GM18861 (cell line): ENCODE measurements at regions not wholly inside any gene's neighbourhood (a gene's known extent, or its start where the extent isn't known, plus 50 kb on each side); places are given as distances from the start of the nearest gene placed in this dataset.

Experiments used
- ATAC-seq: cut with Tn5 transposase; IDR thresholded peaks from one replicate; pipeline ENCODE4 v1.9.1; 2021; ENCODE audit not compliant: unreplicated experiment

- ATAC-seq: no peak
Observed at GRCh38 chr20:22652681-22653588, 68.6 kb upstream of the FOXA2 start.

GRCh38 chr20:22653658-22654642 lies 69.6 kb upstream of the FOXA2 start:
- ATAC-seq: no peak

DNA sequence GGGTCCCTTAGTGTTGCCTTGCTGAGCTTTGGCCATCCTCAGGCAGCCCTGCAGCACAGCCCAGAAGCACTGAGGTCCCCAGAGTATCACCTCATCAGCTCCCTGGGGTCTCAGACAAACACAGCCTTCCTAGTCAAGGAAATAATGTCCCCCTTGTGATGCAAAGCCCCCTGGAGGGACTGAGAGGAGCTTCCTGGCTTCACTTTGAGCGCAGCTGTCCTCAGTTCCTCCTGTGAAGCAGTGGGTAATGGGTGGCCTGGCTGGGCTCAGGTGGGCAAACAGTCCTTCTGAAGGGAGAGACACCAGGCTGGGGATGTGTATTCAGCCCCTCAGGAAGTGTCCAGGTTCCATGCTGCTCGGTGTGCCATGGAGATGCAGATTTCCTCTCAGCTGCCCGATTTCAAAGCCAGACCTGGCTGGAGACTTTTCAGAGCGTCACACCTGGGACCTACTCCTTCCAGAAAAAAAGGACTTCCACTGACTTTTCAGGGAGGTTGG lies 79.2 kb upstream of the FOXA2 start:
- ATAC-seq: no peak

- ATAC-seq: no peak
Observed at GRCh38 chr20:22667198-22667597, 82.8 kb upstream of the FOXA2 start.

- no peak for ATAC-seq
Observed at GRCh38 chr20:22672191-22672590, 87.8 kb upstream of the FOXA2 start.

GRCh38 chr20:22673467-22673866 lies 89.1 kb upstream of the FOXA2 start:
- no peak for ATAC-seq

DNA sequence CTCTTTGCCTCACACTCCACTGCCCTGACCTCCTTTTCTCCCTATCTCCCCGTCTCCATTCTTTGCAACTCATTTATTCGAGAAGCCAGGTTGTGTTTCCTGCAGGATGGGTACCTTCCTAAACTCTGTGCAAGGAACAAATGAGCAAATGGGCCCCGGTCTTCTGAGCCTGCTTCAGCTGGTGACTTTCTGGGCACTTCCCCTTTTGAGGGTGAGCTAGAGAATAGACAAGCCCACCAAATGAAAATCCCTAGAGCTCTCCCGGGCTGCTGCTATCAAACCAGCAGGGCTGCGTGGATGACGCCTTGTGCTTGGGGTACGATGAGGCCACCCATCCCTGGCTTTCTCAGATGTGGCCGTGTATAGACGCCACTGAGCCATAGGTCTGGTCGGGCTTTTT lies 91.0 kb upstream of the FOXA2 start:
- ATAC-seq: no peak

DNA sequence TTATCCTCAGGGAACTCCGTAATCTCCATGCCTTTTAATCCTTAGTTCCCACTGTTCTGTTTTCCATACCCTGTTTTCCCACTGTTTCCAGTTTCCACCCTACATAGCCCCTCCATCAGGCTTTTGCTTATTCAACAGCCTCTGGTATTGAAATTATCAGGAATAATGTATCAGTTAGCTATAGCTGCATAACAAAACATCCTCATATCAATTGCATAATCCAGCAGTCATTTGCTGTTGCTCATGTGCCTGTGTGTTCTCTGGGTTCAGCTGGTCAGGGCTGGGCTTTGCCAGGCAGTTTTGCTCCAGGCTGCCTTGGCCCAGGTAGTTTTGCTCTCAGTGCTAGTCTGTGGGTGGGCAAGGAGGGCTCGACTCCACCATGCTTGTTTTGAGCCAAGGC lies 94.3 kb upstream of the FOXA2 start:
- ATAC-seq: no peak

- ATAC-seq: no peak
Observed at GRCh38 chr20:22679197-22679596, 94.8 kb upstream of the FOXA2 start.

DNA sequence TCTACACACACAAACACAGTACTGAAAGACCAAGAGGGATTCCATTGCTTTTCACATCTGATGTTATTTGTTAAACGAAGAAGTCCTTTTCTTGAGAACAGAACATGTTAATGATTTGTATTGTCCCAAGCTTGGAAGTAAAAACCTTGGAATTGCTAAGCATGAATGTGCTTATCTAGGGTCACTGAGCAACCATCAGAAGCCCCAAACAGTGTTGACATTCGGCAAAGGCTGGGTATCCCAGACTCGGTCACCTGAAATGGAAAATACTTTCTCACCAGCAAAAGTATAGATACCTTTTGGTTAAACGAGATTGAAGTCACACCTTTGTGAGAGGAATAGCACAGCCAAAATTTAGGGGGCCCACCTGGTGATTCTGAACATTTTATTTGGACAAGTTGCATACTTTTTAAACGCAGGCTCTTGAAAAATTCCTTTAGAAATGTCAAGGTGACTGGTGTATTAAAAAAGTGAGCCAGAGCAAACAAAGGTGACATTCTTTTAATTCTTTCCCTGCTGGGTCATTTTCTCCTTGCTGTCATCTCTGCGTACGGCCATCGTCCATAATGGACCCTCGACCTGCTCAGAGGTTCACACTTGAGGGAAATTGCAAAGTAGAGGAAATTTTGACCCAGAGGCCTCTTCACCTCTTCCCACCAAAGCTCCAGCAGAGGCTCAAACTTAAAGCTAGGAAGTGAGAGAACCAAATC lies 95.8 kb upstream of the FOXA2 start:
- no peak for ATAC-seq

GRCh38 chr20:22681591-22682248 lies 97.3 kb upstream of the FOXA2 start:
- ATAC-seq: no peak

- no peak for ATAC-seq
Observed at GRCh38 chr20:22682381-22682780, 98.0 kb upstream of the FOXA2 start.

- peak; percentile 59 for ATAC-seq
Observed at GRCh38 chr20:22684072-22684762, 99.8 kb upstream of the FOXA2 start.

DNA sequence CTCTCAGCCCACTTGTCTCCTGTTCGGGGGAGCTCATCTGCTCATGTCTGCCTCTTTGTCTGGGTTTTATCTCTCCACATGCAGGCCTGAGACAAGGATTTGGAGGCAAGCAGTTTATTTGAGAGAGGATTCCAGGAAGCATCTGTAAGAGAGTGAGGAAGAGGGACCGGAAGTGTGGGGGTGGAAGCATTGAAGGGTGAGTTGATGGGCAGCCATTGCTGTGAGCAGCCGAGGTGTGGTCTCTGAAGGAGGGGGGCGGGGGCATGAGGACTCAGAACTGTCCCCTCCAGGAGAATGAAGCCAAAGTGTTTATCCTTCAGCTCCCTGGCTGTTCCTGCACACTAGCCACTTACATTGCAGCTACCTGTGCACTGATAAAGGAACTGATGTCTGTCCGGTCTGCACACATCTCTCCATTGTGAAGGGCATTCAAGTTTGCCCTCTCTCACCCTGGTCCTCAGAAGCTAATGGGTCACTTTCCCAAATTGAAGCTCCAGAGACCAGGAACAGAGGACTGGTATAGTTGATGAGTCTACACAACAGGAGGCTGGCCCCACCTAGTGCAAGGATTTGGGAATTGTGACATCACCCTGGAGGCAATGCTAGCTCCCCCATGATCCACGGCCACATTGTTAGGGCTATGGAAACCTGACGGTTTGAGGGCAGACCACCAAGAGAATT lies 100.5 kb upstream of the FOXA2 start:
- ATAC-seq: no peak

GRCh38 chr20:22686097-22686496 lies 101.7 kb upstream of the FOXA2 start:
- peak; percentile 74 for ATAC-seq

DNA sequence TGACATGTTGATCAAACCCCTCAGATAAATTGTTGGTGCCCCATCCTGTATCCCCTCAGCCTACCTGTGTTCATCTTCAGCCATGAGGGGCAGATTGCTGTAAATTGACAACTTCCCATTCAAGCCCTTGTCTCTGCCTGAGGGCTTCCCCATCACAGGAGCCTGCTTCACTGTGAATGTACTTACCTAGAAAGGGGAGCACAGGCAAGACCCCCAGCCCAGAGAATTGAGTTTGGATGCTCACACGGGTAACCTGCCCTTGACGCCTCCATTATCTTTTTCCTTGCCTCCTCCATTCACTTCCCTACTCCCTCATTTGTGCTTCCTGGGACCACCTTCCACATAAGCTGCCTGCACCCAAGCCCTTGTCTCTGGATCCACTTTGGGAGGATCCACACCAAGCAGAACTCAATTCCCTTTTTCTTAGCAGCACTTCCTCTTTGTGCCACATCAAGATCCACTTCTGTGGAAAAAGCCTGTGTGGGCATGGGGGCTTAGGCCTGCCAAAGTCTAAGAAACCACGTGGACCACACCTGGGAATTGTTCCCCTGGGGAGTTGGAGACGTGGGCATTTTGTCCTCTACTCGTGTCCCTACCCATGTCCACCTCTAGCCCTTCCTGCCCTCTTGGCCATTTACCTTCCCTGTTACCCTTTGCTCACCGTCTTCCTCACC lies 103.4 kb upstream of the FOXA2 start:
- no peak for ATAC-seq

- ATAC-seq: no peak
Observed at GRCh38 chr20:22688485-22688884, 104.1 kb upstream of the FOXA2 start.

DNA sequence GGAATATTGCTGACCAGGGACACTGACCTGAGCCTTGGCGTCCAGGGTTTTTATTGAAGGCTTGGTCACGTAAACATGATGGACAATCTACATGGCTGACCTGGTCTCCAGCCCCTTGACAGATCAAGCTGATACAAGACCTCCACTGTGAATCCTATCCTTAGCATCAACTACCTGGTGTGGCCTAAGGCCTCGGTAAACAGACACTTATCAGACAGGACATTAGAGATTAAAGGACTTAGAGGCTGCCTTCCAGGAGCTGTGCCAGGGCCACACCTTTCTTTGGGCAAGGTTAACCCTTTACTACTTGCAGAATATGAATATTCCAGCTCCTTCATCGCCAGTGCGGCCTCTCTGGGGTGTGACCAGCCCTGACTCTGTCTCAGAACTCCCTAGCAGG lies 104.9 kb upstream of the FOXA2 start:
- ATAC-seq: no peak

DNA sequence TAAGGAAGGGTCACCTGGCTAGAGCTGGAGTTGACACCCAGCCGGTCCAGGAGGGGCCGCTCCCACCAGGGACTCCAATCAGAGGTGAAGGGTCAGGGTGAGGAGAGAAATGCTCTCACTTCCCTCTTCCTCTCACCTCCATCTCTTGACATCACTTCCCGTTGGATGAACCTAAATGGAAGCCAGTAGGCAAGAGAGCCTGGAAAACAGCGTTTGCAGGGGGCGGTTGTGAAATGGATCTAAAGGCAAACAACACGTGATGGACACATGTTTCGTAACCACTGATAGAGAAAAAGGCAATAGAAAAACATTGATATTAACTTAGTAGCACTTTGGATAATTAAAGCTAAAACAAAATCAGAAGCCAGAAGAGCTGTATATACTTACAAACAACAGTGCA lies 105.6 kb upstream of the FOXA2 start:
- ATAC-seq: no peak
